ENCODE measurements at regions not wholly inside any gene's neighbourhood (a gene's known extent, or its start where the extent isn't known, plus 50 kb on each side); places are given as distances from the start of the nearest gene placed in this dataset.

DNA sequence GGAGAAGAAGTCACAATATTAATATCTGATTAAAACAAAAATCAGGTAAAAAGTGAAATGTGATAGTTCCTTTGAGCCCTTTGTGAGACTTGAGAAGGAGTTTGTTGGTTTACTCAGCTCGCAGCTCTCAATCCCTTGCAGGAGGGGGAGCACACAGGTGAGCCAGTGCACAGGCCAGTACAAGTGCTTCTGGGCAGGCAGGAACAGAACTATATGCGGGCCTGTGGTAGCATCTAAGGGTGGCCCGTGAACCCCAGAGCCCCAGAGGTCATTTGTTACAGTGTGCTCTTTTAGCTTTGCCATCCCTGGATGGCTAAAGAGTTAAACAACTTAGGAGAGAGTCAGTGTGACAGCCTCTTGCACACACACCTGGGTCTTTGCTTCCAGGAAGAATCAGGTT, 215.3 kb upstream of the EDIL3 start:
- no peaks in the 10 kb centered on the region for H3K4me1 ChIP-seq (ENCODE audit: low read depth)
- no peaks in the 10 kb centered on the region for H3K27me3 ChIP-seq
- H3K9me3 ChIP-seq (ENCODE audit: low read depth), result no peaks in the 10 kb centered on the region
- no peak for DNase-seq (ENCODE audit: low read depth in 1 of 2, low spot score in 1 of 2)
- TF ChIP-seq, protein P1, sequence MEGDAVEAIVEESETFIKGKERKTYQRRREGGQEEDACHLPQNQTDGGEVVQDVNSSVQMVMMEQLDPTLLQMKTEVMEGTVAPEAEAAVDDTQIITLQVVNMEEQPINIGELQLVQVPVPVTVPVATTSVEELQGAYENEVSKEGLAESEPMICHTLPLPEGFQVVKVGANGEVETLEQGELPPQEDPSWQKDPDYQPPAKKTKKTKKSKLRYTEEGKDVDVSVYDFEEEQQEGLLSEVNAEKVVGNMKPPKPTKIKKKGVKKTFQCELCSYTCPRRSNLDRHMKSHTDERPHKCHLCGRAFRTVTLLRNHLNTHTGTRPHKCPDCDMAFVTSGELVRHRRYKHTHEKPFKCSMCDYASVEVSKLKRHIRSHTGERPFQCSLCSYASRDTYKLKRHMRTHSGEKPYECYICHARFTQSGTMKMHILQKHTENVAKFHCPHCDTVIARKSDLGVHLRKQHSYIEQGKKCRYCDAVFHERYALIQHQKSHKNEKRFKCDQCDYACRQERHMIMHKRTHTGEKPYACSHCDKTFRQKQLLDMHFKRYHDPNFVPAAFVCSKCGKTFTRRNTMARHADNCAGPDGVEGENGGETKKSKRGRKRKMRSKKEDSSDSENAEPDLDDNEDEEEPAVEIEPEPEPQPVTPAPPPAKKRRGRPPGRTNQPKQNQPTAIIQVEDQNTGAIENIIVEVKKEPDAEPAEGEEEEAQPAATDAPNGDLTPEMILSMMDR (IDR thresholded peaks at IDR 0.05; ENCODE audit: low read depth, low read length), result no peak
- no peak overlapping the region for H3K27ac ChIP-seq
- H3K4me3 ChIP-seq, result no peak overlapping the region
- no peaks in the 10 kb centered on the region for H3K36me3 ChIP-seq

DNA sequence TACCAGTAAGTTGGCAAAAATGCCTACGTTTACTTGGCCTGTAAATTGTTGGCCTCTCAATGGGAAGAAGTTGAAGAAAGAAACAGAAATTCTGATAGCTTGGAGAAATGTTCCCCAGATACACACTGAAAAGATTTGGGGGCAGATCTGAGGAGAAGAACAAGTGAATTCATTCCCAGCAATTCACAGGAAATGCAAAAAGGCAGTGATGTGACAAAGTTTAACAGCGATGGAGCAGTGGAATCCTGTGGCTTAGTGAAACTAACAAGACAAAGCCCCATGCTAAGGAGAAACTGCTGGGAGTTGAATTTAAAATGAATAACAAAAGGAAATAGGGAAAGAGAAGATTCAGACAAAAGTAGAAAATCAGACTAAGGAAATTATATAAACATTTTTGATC, 213.2 kb upstream of the EDIL3 start:
- H3K4me3 ChIP-seq, result no peak overlapping the region
- DNase-seq (ENCODE audit: low read depth in 1 of 2, low spot score in 1 of 2), result no peak
- H3K27ac ChIP-seq, result no peak overlapping the region
- H3K4me1 ChIP-seq (ENCODE audit: low read depth), result no peaks in the 10 kb centered on the region
- no peaks in the 10 kb centered on the region for H3K36me3 ChIP-seq
- TF ChIP-seq, protein P1 (IDR thresholded peaks at IDR 0.05; ENCODE audit: low read depth, low read length), result no peak
- no peaks in the 10 kb centered on the region for H3K27me3 ChIP-seq
- H3K9me3 ChIP-seq (ENCODE audit: low read depth), result no peaks in the 10 kb centered on the region

DNA sequence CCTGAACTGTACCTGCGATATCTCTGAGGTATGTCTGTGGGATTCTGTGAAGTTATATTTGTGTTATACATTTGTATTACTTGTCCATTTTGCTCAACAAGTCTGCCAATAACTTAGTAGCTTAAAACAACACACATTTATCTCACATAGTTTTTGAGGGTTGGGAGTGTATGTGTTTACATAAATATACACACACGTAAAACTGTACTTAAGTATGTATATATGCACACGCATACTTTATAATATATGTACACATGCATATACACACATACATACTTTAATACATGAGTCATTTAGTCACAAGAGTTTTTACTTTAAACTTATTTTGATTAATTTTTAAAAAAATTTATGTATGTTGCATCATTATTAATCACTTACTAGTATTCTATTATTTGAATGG, 205.9 kb upstream of the EDIL3 start:
- TF ChIP-seq, protein P1 (IDR thresholded peaks at IDR 0.05; ENCODE audit: low read depth, low read length), result no peak
- Histone ChIP-seq H3K27ac (no peak overlapping the region), H3K9me3 (ENCODE audit: low read depth) (no peaks in the 10 kb centered on the region), H3K36me3 (no peaks in the 10 kb centered on the region), H3K4me1 (ENCODE audit: low read depth) (no peaks in the 10 kb centered on the region), H3K27me3 (no peaks in the 10 kb centered on the region), H3K4me3 (no peak overlapping the region)
- no peak for DNase-seq (ENCODE audit: low read depth in 1 of 2, low spot score in 1 of 2)

DNA sequence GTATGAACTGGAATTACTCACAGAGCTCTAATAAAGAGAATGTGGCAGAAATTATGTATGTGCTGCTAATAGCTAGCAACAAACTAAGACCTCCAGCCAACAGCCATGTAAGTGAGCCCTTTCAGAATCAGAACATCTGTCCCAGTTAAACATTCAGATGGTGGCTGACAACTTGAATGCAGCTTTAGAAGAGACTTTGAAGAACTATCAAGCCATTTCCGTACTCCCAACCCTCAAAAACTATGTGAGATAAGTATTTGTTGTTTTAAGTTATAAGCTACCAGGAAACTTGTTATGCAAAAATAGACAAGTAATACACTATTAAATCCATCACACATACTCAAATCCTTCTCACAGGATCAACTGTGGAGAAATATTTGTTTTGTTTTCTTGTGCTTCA, 205.2 kb upstream of the EDIL3 start:
- H3K4me1 ChIP-seq (ENCODE audit: low read depth), result no peaks in the 10 kb centered on the region
- no peak for DNase-seq (ENCODE audit: low read depth in 1 of 2, low spot score in 1 of 2)
- H3K36me3 ChIP-seq, result no peaks in the 10 kb centered on the region
- no peaks in the 10 kb centered on the region for H3K9me3 ChIP-seq (ENCODE audit: low read depth)
- no peaks in the 10 kb centered on the region for H3K27me3 ChIP-seq
- no peak overlapping the region for H3K4me3 ChIP-seq
- TF ChIP-seq, protein P1 (IDR thresholded peaks at IDR 0.05; ENCODE audit: low read depth, low read length), result no peak
- H3K27ac ChIP-seq, result no peak overlapping the region

DNA sequence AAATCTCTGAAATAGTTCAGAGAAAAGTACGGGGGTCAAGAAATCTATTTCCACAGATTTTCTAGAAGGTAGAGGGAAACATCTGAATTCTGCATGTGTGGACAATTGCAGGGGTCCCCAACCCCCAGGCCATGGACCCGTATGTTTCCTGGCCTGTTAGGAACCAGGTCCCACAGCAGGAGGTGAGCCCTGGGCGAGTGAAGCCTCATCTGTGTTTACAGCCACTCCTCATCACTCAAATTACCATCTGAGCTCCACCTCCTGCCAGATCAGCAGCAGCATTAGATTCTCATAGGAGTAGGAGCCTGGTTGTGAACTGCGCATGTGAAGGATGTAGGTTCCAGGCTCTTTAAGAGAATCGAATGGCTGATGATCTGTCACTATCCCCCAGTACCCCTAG, 200.5 kb upstream of the EDIL3 start:
- Histone ChIP-seq H3K4me1 (ENCODE audit: low read depth) (no peaks in the 10 kb centered on the region), H3K9me3 (ENCODE audit: low read depth) (no peaks in the 10 kb centered on the region), H3K27me3 (no peaks in the 10 kb centered on the region), H3K4me3 (no peak overlapping the region), H3K27ac (no peak overlapping the region), H3K36me3 (no peaks in the 10 kb centered on the region)
- DNase-seq (ENCODE audit: low read depth in 1 of 2, low spot score in 1 of 2), result no peak
- TF ChIP-seq, protein P1 (IDR thresholded peaks at IDR 0.05; ENCODE audit: low read depth, low read length), result no peak

DNA sequence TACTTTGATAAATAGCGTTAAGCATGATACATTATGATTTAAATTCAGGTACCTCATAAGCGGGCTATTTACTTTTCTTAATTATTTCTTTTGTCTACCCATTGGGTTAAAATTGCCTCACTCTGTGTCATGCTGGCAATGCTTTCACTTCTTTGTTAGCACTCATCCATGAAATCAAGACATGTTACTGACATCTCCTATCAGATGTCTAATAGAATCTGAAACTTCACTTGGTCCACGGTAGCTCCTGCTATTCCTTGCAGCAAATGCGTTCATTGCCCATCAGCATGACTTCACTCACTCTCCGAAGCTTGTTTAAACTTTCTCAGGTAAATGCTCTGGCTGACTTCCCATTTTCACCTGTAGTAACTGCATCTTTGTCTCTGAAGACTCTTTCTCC, 193.5 kb upstream of the EDIL3 start:
- H3K4me3 ChIP-seq, result no peak overlapping the region
- TF ChIP-seq, protein P1 (IDR thresholded peaks at IDR 0.05; ENCODE audit: low read depth, low read length), result no peak
- H3K4me1 ChIP-seq (ENCODE audit: low read depth), result no peaks in the 10 kb centered on the region
- no peak for DNase-seq (ENCODE audit: low read depth in 1 of 2, low spot score in 1 of 2)
- no peaks in the 10 kb centered on the region for H3K9me3 ChIP-seq (ENCODE audit: low read depth)
- H3K27ac ChIP-seq, result no peak overlapping the region
- no peaks in the 10 kb centered on the region for H3K27me3 ChIP-seq
- no peaks in the 10 kb centered on the region for H3K36me3 ChIP-seq

Measured in cardiac muscle cell (in vitro differentiated cells and primary cell).